ENCODE measurements at regions not wholly inside any gene's neighbourhood (a gene's known extent, or its start where the extent isn't known, plus 50 kb on each side); places are given as distances from the start of the nearest gene placed in this dataset.

- H3K4me2 ChIP-seq (ENCODE audit: low read length) = no peak overlapping the region
- no peaks in the 10 kb centered on the region for H4K20me1 ChIP-seq (ENCODE audit: control insufficient read depth, insufficient read depth, low read depth, low read length)
Measured at GRCh38 chr10:28393956-28394568, 91.2 kb upstream of the MPP7 start.

GRCh38 chr10:28396331-28396730 lies 93.5 kb upstream of the MPP7 start:
- no peak for TF ChIP-seq CTCF (IDR thresholded peaks at IDR 0.05; ENCODE audit: low read depth, low read length, poor library complexity, severe bottlenecking)
- no peak for TF ChIP-seq EZH2phosphoT487 (IDR thresholded peaks at IDR 0.05; ENCODE audit: borderline replicate concordance, low read length)
- Histone ChIP-seq H3K79me2 (ENCODE audit: control insufficient read depth, low read length) (no peaks in the 10 kb centered on the region), H3K36me3 (ENCODE audit: control insufficient read depth, low read length) (no peaks in the 10 kb centered on the region), H3K4me2 (ENCODE audit: low read length) (no peak overlapping the region), H4K20me1 (ENCODE audit: control insufficient read depth, insufficient read depth, low read depth, low read length) (no peaks in the 10 kb centered on the region), H3K9me2 (replicated peaks; ENCODE audit: control insufficient read depth, low read length) (no peaks in the 10 kb centered on the region), H3K4me1 (ENCODE audit: control insufficient read depth, low read length) (no peaks in the 10 kb centered on the region), H3K27me3 (ENCODE audit: control insufficient read depth, low read length) (no peaks in the 10 kb centered on the region), H3K4me3 (ENCODE audit: low read length) (no peak overlapping the region), H3K27ac (ENCODE audit: low read depth, low read length) (no peak overlapping the region), H3F3A (ENCODE audit: control insufficient read depth, insufficient read depth) (no peaks in the 10 kb centered on the region), H3K9me3 (ENCODE audit: control insufficient read depth, insufficient read depth, low read length) (no peaks in the 10 kb centered on the region)

More at GRCh38 chr10:28393956-28394568, 91.2 kb upstream of the MPP7 start:
- H3K9me3 ChIP-seq (ENCODE audit: control insufficient read depth, insufficient read depth, low read length) = no peaks in the 10 kb centered on the region
- H3K27ac ChIP-seq (ENCODE audit: low read depth, low read length) = no peak overlapping the region
- no peaks in the 10 kb centered on the region for H3K9me2 ChIP-seq (replicated peaks; ENCODE audit: control insufficient read depth, low read length)
- H3K79me2 ChIP-seq (ENCODE audit: control insufficient read depth, low read length) = no peaks in the 10 kb centered on the region
- TF ChIP-seq CTCF (IDR thresholded peaks at IDR 0.05; ENCODE audit: low read depth, low read length, poor library complexity, severe bottlenecking) (peak; percentile 98), EZH2phosphoT487 (IDR thresholded peaks at IDR 0.05; ENCODE audit: borderline replicate concordance, low read length) (no peak)
- no peaks in the 10 kb centered on the region for H3F3A ChIP-seq (ENCODE audit: control insufficient read depth, insufficient read depth)
- no peaks in the 10 kb centered on the region for H3K4me1 ChIP-seq (ENCODE audit: control insufficient read depth, low read length)
- no peaks in the 10 kb centered on the region for H3K36me3 ChIP-seq (ENCODE audit: control insufficient read depth, low read length)
- no peak overlapping the region for H3K4me3 ChIP-seq (ENCODE audit: low read length)
- no peaks in the 10 kb centered on the region for H3K27me3 ChIP-seq (ENCODE audit: control insufficient read depth, low read length)

GRCh38 chr10:28397229-28397628 lies 94.4 kb upstream of the MPP7 start:
- TF ChIP-seq CTCF (IDR thresholded peaks at IDR 0.05; ENCODE audit: low read depth, low read length, poor library complexity, severe bottlenecking) = no peak
- Histone ChIP-seq H3K79me2 (ENCODE audit: control insufficient read depth, low read length) (no peaks in the 10 kb centered on the region), H3K4me2 (ENCODE audit: low read length) (no peak overlapping the region), H3K9me3 (ENCODE audit: control insufficient read depth, insufficient read depth, low read length) (no peaks in the 10 kb centered on the region), H3K4me3 (ENCODE audit: low read length) (no peak overlapping the region), H3K36me3 (ENCODE audit: control insufficient read depth, low read length) (no peaks in the 10 kb centered on the region), H3K9me2 (replicated peaks; ENCODE audit: control insufficient read depth, low read length) (no peaks in the 10 kb centered on the region), H4K20me1 (ENCODE audit: control insufficient read depth, insufficient read depth, low read depth, low read length) (no peaks in the 10 kb centered on the region), H3K27ac (ENCODE audit: low read depth, low read length) (no peak overlapping the region), H3K27me3 (ENCODE audit: control insufficient read depth, low read length) (no peaks in the 10 kb centered on the region), H3K4me1 (ENCODE audit: control insufficient read depth, low read length) (no peaks in the 10 kb centered on the region), H3F3A (ENCODE audit: control insufficient read depth, insufficient read depth) (no peaks in the 10 kb centered on the region)
